ENCODE measurements at regions not wholly inside any gene's neighbourhood (a gene's known extent, or its start where the extent isn't known, plus 50 kb on each side); places are given as distances from the start of the nearest gene placed in this dataset.

DNA sequence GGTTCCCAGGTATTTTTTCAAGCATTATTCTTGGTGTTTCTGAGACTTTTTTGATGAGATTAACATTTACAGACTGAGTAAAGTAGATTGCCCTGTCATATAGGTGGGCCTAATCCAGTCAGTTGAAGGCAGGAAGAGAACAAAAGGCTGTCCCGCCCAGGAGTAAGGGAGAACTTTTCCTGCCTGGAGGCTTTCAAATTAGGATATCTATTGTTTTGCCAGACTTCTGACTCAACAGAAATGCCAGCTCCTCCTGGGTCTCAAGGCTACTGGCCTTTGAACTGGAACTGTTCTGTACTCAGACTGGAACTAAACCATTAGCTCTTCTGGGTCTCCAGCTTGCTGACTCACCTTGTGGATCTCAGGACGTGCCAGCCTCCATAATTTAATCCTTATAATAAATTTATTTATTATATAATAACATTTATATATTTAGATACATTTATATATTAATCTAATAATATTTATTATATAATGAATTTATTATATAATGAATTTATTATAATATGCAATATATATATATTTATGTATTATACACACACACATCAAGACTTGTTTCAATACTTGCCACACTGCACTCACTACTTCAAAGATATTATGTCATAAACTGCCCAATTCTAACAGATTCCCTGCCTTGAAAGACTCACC lies 510.8 kb upstream of the B3GALT2 start:
- H3K4me3 ChIP-seq (ENCODE audit: low read depth, low read length) = no peak overlapping the region
- TF ChIP-seq, protein P1, sequence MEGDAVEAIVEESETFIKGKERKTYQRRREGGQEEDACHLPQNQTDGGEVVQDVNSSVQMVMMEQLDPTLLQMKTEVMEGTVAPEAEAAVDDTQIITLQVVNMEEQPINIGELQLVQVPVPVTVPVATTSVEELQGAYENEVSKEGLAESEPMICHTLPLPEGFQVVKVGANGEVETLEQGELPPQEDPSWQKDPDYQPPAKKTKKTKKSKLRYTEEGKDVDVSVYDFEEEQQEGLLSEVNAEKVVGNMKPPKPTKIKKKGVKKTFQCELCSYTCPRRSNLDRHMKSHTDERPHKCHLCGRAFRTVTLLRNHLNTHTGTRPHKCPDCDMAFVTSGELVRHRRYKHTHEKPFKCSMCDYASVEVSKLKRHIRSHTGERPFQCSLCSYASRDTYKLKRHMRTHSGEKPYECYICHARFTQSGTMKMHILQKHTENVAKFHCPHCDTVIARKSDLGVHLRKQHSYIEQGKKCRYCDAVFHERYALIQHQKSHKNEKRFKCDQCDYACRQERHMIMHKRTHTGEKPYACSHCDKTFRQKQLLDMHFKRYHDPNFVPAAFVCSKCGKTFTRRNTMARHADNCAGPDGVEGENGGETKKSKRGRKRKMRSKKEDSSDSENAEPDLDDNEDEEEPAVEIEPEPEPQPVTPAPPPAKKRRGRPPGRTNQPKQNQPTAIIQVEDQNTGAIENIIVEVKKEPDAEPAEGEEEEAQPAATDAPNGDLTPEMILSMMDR (IDR thresholded peaks at IDR 0.05; ENCODE audit: insufficient read depth, low read depth, low read length) = no peak
- no peak for DNase-seq (ENCODE audit: low read depth)

DNA sequence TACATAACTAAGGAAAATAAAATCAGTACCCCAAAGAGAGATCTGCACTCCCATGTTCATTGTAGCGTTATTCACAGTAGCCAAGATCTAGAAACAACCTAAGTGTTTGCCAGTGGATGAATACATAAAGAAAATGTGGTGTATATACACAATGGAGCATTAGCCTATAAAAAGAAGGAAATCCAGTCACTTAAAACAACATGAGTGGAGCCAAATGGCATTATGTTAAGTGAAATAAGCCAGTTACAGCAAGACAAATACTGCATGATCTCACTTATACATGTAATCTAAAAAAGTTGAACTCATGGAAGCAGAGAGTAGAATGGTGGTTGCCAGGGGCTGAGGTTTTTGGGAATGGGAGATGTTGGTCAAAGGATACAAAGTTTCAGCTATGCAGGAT lies 508.3 kb upstream of the B3GALT2 start:
- TF ChIP-seq, protein P1 (IDR thresholded peaks at IDR 0.05; ENCODE audit: insufficient read depth, low read depth, low read length) = no peak
- DNase-seq (ENCODE audit: low read depth) = no peak
- no peak overlapping the region for H3K4me3 ChIP-seq (ENCODE audit: low read depth, low read length)

DNA sequence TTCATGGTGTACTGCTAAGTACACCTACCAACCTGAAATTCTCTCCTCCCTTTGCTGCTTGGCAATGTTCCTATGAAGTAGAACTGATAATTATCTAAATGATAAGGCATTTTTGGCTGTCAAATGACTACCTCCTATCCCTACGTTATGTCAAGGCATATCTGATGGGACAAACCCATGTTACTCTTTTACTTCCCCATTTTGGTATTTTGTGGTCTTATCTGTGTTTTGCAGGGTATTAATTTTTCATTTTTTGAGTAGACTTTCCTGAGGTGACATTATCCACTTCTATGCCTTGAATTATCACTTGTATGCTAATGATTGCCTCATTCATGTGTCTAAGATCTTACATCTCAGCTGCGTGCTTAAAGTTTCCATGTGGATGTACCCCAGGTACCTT lies 499.6 kb upstream of the B3GALT2 start:
- TF ChIP-seq, protein P1 (IDR thresholded peaks at IDR 0.05; ENCODE audit: insufficient read depth, low read depth, low read length) = no peak
- DNase-seq (ENCODE audit: low read depth) = no peak

DNA sequence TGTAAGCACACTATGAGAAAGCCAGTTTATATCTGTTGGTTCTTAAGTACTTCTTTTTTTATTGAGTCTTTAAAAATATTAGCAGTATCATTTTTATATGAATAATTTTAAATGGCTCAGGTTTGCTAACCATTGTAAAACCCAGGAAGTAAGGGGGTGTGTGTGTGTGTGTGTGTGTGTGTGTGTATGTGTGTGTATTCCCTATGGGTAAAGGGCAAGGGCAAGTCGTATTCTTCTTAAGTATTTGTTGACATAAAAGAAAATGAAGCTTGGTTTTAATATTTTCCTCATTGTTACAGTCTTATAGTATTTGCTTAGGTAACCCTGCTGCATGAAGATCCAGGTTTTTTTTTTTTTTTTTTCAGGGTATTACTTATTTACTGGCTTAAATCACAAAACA lies 495.0 kb upstream of the B3GALT2 start:
- no peak overlapping the region for H3K4me3 ChIP-seq (ENCODE audit: low read depth, low read length)
- DNase-seq (ENCODE audit: low read depth) = no peak
- TF ChIP-seq, protein P1 (IDR thresholded peaks at IDR 0.05; ENCODE audit: insufficient read depth, low read depth, low read length) = no peak

More for the DNA sequence above, 499.6 kb upstream of the B3GALT2 start:
- H3K4me3 ChIP-seq (ENCODE audit: low read depth, low read length) = no peak overlapping the region

DNA sequence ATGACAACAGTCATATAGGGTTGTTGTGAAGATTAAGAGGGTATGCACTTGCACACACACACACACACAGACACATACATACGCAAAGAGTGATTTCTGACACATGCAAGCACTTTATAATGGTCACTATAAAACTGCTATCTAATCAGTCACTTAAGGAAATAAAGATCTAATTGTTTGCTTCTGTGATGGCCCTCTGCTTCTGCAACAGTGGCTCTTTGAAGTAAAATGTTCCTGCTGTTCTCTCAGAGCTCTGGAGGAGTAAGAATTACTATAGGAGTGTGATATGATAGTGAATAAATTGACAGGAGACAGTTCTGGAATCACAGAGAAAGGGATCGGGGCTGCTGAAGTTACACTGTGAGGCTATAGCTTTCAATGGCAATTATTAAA lies 494.5 kb upstream of the B3GALT2 start:
- no peak for DNase-seq (ENCODE audit: low read depth)
- H3K4me3 ChIP-seq (ENCODE audit: low read depth, low read length) = no peak overlapping the region
- TF ChIP-seq, protein P1 (IDR thresholded peaks at IDR 0.05; ENCODE audit: insufficient read depth, low read depth, low read length) = no peak

DNA sequence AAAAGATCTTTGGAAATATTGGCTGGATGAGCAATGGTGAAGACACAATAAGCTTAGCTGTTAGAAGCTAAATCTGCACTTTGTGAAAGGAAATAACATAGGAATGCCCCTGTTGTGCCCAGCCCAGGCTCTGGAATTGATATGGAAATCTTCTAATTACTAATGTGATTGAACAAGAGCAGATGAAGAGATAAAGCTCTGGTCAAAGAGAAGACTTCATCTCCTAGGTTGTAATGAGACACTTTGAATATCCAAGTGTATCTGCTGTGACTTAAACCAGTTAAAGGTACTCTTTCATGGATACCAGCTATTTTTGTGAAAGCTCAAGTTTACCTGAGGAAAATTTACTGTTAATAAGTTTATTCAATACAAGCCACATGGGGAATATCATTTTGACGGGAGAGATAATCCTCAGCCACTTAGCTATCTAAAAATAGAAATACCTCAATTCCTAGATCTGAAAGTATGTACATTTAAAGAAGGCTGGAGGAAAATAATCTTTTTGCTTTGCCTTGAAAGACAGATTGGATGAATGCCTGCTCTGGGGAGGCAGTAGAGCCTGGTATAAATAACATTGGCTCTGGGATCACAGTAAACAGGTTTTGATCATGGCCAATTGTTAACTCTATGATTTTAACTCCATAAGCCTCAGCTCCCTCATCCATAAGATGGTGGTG lies 494.0 kb upstream of the B3GALT2 start:
- DNase-seq (ENCODE audit: low read depth) = no peak
- TF ChIP-seq, protein P1 (IDR thresholded peaks at IDR 0.05; ENCODE audit: insufficient read depth, low read depth, low read length) = no peak
- H3K4me3 ChIP-seq (ENCODE audit: low read depth, low read length) = no peak overlapping the region

All from fibroblast of villous mesenchyme (primary cell).